ENCODE measurements at regions not wholly inside any gene's neighbourhood (a gene's known extent, or its start where the extent isn't known, plus 50 kb on each side); places are given as distances from the start of the nearest gene placed in this dataset.

DNA sequence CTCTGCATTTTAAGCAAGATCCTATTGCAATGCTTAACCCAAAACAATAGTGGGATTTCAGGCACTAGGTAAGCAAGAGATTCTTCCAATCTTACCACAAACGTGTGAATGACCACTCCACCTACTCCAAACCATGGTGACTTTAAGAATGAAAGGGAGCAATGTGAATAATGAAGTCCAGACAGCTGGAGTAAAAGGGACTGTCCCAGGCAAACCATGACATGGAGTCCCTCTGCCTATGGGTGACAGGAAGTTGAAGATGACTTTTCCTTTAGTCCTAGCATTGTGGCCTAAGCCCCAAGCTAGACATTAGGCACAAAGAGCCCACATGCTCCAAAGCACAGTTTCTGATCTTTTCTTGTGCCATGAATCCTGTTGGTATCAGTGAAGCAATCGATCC is 179.0 kb downstream of the SHQ1 start:
- no peaks in the 10 kb centered on the region for H3K27me3 Mint-ChIP-seq (ENCODE audit: low read depth)

GRCh38 chr3:72666447-72666755 is 181.8 kb downstream of the SHQ1 start:
- no peak for DNase-seq (ENCODE audit: low spot score)
- no peaks in the 10 kb centered on the region for H3K27me3 Mint-ChIP-seq (ENCODE audit: low read depth)
- no peak overlapping the region for H3K4me3 Mint-ChIP-seq
- no peaks in the 10 kb centered on the region for H3K9me3 Mint-ChIP-seq
- no peak overlapping the region for H3K27ac Mint-ChIP-seq
- H3K4me1 Mint-ChIP-seq (ENCODE audit: low read depth): peaks cover 1% of the 10 kb centered on the region
- H3K36me3 Mint-ChIP-seq (ENCODE audit: low read depth): no peaks in the 10 kb centered on the region

More for the DNA sequence above, 179.0 kb downstream of the SHQ1 start:
- H3K4me3 Mint-ChIP-seq: no peak overlapping the region
- no peak for DNase-seq (ENCODE audit: low spot score)
- no peaks in the 10 kb centered on the region for H3K36me3 Mint-ChIP-seq (ENCODE audit: low read depth)
- H3K4me1 Mint-ChIP-seq (ENCODE audit: low read depth): peaks cover 1% of the 10 kb centered on the region
- H3K9me3 Mint-ChIP-seq: no peaks in the 10 kb centered on the region
- H3K27ac Mint-ChIP-seq: no peak overlapping the region

DNA sequence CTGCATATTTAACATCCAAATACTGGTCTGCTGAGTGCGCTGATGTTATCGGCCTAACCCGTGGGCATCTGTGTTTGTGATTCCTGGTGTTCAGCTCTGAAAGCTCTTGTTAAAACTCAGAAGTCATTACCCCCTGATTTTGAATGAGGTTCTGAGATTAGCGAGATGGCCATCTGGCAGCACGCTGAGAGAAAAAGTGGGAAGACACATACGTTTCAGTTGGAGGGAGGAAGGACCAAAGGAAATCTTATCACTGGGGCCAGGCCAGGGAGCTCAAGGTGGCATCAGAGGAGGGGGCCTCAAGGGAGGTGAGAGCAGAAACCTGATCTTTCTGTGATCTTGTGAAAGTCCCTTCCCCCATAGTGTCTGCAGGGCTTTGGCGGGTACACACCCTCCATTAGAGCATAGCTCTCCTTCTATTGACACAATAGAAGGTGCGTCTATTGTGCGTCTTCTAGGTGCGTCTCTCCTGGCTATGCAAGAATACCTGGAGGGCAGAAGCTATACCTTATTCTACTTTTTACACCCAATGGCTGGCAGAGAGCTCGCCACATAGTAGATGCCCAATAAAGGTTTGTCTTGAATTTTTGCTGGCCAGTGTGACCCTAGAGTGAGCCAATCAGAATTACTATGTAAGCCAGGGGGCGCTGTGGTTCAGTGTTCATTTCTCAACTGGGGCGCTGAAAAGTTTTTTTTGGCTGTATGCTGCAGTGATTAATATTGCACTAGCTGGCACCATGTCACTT is 182.4 kb downstream of the SHQ1 start:
- Mint-ChIP-seq H3K4me3 (no peak overlapping the region), H3K9me3 (no peaks in the 10 kb centered on the region)
- peak; percentile 38 for DNase-seq (ENCODE audit: low spot score)

DNA sequence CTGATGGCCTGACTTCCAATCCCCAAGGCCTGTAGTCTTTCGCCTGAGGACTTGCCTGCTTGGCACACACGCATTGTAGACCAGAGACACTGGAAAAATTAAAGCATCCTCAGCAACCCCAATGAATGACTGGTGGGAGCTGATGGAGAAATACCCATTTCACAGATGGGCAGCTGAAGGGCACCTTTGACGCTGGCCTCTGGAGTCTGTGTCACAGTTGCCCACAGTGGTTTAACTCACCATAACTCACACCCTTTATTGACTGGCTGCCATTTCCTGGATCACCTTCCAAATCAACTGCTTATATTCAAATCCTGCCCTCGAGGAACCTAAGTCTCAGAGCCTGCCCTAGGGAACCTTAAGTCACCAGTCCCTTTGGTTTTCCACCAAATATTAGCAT is 183.1 kb downstream of the SHQ1 start:
- Mint-ChIP-seq H3K27ac (no peak overlapping the region), H3K4me1 (ENCODE audit: low read depth) (peaks cover 1% of the 10 kb centered on the region), H3K36me3 (ENCODE audit: low read depth) (no peaks in the 10 kb centered on the region), H3K9me3 (no peaks in the 10 kb centered on the region), H3K4me3 (no peak overlapping the region), H3K27me3 (ENCODE audit: low read depth) (no peaks in the 10 kb centered on the region)
- DNase-seq (ENCODE audit: low spot score): no peak

More for the DNA sequence above, 182.4 kb downstream of the SHQ1 start:
- Mint-ChIP-seq H3K27ac (no peak overlapping the region), H3K4me1 (ENCODE audit: low read depth) (peaks cover 1% of the 10 kb centered on the region), H3K27me3 (ENCODE audit: low read depth) (no peaks in the 10 kb centered on the region), H3K36me3 (ENCODE audit: low read depth) (no peaks in the 10 kb centered on the region)

GRCh38 chr3:72664184-72664975 is 183.9 kb downstream of the SHQ1 start:
- Mint-ChIP-seq H3K9me3 (no peaks in the 10 kb centered on the region), H3K27me3 (ENCODE audit: low read depth) (no peaks in the 10 kb centered on the region), H3K4me3 (no peak overlapping the region), H3K36me3 (ENCODE audit: low read depth) (no peaks in the 10 kb centered on the region), H3K4me1 (ENCODE audit: low read depth) (peaks cover 1% of the 10 kb centered on the region), H3K27ac (no peak overlapping the region)
- DNase-seq (ENCODE audit: low spot score): no peak

- Mint-ChIP-seq H3K27me3 (ENCODE audit: low read depth) (no peaks in the 10 kb centered on the region), H3K36me3 (ENCODE audit: low read depth) (no peaks in the 10 kb centered on the region), H3K27ac (no peak overlapping the region), H3K9me3 (no peaks in the 10 kb centered on the region), H3K4me1 (ENCODE audit: low read depth) (peaks cover 1% of the 10 kb centered on the region), H3K4me3 (no peak overlapping the region)
- DNase-seq (ENCODE audit: low spot score): no peak
Measured at GRCh38 chr3:72663429-72663828, 184.8 kb downstream of the SHQ1 start.

- Mint-ChIP-seq H3K36me3 (ENCODE audit: low read depth) (no peaks in the 10 kb centered on the region), H3K9me3 (no peaks in the 10 kb centered on the region)
- DNase-seq (ENCODE audit: low spot score): no peak
Measured at GRCh38 chr3:72661115-72661457, 187.2 kb downstream of the SHQ1 start.

DNA sequence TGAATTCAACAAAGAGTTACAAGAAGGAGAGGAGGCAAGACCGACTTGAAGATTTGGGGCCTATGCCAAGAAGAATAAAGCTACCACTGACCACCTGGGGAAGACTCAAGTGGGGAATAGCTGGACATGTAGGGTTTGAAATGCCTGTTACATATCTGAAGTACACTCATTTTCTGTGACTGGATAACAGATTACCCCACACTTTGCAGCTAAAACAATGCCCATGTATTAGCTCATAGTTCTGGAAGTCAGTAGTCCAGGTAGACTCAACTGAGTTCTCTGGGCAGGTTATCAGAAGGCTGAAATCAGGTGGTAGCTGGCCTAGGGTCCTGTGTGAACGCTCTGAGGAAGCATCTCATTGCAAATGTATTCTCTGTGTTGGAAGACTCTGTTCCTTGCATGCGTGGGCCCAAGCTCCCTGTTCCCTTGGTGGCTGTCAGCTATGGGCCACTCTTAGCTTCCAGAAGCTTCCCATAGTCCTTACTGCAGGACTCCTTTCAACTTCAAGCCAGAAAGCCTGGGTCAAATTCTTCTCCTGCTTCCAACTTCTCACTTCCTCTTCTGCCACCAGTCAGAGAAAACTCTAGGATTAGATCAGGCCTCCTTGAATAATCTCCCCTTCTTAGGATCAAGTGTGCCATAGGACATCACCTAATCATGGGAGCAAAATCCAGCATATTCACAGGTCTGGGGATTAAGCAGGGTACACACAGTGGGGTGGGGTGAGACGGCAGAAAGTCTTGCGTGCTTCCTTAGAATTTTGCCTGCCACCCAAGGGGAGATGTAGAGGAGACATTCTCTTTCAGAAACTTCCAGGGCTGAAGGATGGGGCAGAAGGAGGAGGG is 187.8 kb downstream of the SHQ1 start:
- DNase-seq (ENCODE audit: low spot score): no peak
- H3K27me3 Mint-ChIP-seq (ENCODE audit: low read depth): no peaks in the 10 kb centered on the region
- H3K4me3 Mint-ChIP-seq: no peak overlapping the region
- H3K9me3 Mint-ChIP-seq: no peaks in the 10 kb centered on the region
- no peaks in the 10 kb centered on the region for H3K36me3 Mint-ChIP-seq (ENCODE audit: low read depth)
- H3K27ac Mint-ChIP-seq: no peak overlapping the region
- peaks cover 7% of the 10 kb centered on the region for H3K4me1 Mint-ChIP-seq (ENCODE audit: low read depth)

More at GRCh38 chr3:72661115-72661457, 187.2 kb downstream of the SHQ1 start:
- Mint-ChIP-seq H3K4me1 (ENCODE audit: low read depth) (peaks cover 7% of the 10 kb centered on the region), H3K27me3 (ENCODE audit: low read depth) (no peaks in the 10 kb centered on the region), H3K27ac (no peak overlapping the region), H3K4me3 (no peak overlapping the region)

GRCh38 chr3:72659596-72659995 is 188.6 kb downstream of the SHQ1 start:
- DNase-seq (ENCODE audit: low spot score): no peak
- H3K4me1 Mint-ChIP-seq (ENCODE audit: low read depth): peaks cover 7% of the 10 kb centered on the region
- H3K9me3 Mint-ChIP-seq: no peaks in the 10 kb centered on the region
- H3K27me3 Mint-ChIP-seq (ENCODE audit: low read depth): peaks cover 3% of the 10 kb centered on the region
- no peak overlapping the region for H3K27ac Mint-ChIP-seq
- H3K4me3 Mint-ChIP-seq: no peak overlapping the region
- H3K36me3 Mint-ChIP-seq (ENCODE audit: low read depth): no peaks in the 10 kb centered on the region

DNA sequence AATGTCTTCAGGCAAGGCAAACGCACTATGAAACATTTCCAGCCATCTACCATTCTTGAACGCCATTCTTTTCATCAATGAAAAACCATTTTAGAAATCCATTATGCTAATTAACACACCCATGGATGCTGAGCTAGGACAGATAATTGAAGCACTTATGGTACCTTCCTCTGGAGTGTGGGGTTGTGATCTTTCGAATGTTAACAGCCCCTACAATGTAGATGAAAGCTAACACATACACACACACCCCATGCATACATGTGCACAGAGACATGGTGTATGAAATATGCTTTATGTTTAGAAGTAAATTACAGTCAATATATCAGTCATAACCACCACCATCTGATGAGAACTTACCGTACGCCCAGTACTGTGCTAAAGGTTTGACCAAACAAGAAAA is 189.1 kb downstream of the SHQ1 start:
- Mint-ChIP-seq H3K36me3 (ENCODE audit: low read depth) (no peaks in the 10 kb centered on the region), H3K27me3 (ENCODE audit: low read depth) (peaks cover 3% of the 10 kb centered on the region), H3K4me3 (no peak overlapping the region), H3K9me3 (no peaks in the 10 kb centered on the region), H3K4me1 (ENCODE audit: low read depth) (peaks cover 7% of the 10 kb centered on the region), H3K27ac (no peak overlapping the region)
- no peak for DNase-seq (ENCODE audit: low spot score)

DNA sequence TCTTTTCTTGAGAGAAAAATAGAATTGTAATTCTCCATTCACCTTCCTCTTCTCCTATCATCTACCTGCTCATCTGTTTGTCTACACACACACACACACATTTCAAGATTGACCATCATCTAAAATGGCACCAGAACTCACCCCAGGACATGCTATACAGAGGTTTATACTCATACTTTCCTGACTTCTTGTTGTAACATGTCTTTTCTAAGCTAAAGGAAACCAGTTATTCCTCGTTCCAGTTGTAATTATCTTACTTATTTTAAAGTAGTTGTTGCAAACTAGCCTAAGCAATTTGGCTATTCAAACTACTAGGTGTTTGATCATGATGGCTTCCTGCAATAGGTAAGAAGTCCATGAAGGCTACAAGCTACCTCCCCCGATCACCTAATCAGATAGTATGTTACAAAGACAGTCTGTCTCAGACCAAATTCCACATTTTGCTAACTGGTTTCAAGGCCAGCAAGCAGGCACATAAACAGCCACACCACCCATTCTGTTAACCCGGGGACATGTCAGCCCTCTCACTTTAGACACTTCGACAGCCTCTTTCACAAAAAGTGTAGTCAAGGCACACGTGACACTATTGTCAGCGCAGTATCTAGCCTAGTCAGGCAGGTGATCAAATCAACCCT is 189.7 kb downstream of the SHQ1 start:
- no peak overlapping the region for H3K4me3 Mint-ChIP-seq
- H3K27me3 Mint-ChIP-seq (ENCODE audit: low read depth): peaks cover 3% of the 10 kb centered on the region
- no peak overlapping the region for H3K27ac Mint-ChIP-seq
- no peak for DNase-seq (ENCODE audit: low spot score)
- H3K4me1 Mint-ChIP-seq (ENCODE audit: low read depth): peaks cover 7% of the 10 kb centered on the region
- H3K9me3 Mint-ChIP-seq: no peaks in the 10 kb centered on the region
- H3K36me3 Mint-ChIP-seq (ENCODE audit: low read depth): no peaks in the 10 kb centered on the region

DNA sequence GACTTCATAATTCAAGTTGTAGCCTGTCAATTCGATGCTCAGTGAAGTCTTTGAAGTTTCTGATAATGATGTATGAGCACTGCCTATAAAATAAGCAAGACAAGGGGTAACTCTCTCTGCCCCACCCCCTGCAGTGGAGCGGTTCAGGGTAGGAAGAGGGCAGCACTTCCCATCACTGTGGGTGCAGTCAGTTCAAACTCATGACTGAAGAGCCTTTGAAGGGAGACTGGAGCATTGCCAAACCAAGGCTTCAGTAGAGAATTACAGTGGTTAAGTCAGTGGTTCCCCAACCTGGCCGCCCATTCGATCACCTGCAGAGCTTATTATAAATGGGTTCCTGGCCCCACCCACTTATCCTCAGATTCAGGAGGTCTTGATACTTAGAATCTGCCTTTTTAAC is 190.6 kb downstream of the SHQ1 start:
- Mint-ChIP-seq H3K27me3 (ENCODE audit: low read depth) (peaks cover 3% of the 10 kb centered on the region), H3K9me3 (no peaks in the 10 kb centered on the region), H3K27ac (no peak overlapping the region), H3K4me3 (no peak overlapping the region), H3K4me1 (ENCODE audit: low read depth) (peaks cover 7% of the 10 kb centered on the region), H3K36me3 (ENCODE audit: low read depth) (no peaks in the 10 kb centered on the region)
- DNase-seq (ENCODE audit: low spot score): no peak

- DNase-seq (ENCODE audit: low spot score): no peak
- Mint-ChIP-seq H3K27ac (no peak overlapping the region), H3K27me3 (ENCODE audit: low read depth) (peaks cover 3% of the 10 kb centered on the region), H3K9me3 (peaks cover 6% of the 10 kb centered on the region), H3K36me3 (ENCODE audit: low read depth) (no peaks in the 10 kb centered on the region), H3K4me1 (ENCODE audit: low read depth) (peaks cover 10% of the 10 kb centered on the region), H3K4me3 (no peak overlapping the region)
Measured at GRCh38 chr3:72655723-72656122, 192.5 kb downstream of the SHQ1 start.

DNA sequence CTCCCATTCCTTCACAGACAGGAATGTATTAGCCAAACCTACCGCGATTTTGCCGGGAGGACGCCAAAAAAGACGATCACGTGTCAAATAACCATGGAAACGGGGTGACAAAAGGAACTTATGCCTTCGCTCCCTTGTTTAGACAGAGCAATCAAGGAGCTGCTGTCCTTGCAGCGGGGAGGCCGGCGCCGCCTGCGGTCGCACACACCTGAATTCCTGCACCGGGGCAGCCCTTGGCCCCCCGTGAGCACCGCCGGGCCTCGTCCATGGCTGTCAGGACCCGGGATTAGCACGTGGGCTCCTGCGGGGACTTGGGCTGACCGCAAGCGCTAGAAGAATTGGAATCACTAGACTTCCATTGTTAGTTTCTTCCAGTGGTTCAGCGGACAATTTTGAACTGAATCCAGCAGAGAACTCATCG is 193.1 kb downstream of the SHQ1 start:
- Mint-ChIP-seq H3K9me3 (peaks cover 6% of the 10 kb centered on the region), H3K36me3 (ENCODE audit: low read depth) (no peaks in the 10 kb centered on the region), H3K4me3 (no peak overlapping the region), H3K27me3 (ENCODE audit: low read depth) (peaks cover 3% of the 10 kb centered on the region), H3K27ac (no peak overlapping the region), H3K4me1 (ENCODE audit: low read depth) (peaks cover 10% of the 10 kb centered on the region)
- no peak for DNase-seq (ENCODE audit: low spot score)
